OCI-LY1 (cell line): ENCODE measurements at regions not wholly inside any gene's neighbourhood (a gene's known extent, or its start where the extent isn't known, plus 50 kb on each side); places are given as distances from the start of the nearest gene placed in this dataset.

Source experiments
- H2AFZ ChIP-seq: fragments of 200-600 bp; sonication (generic), shearing (Covaris generic); 2 replicates; pipeline ENCODE4 v1.6.0; 2014; ENCODE audit warnings: antibody characterized with exemption, mild to moderate bottlenecking, low read length
- H3F3A ChIP-seq: fragments of 200-600 bp; sonication (generic), shearing (Covaris generic); 2 replicates; pipeline ENCODE4 v1.6.0; 2014; ENCODE audit warnings: mild to moderate bottlenecking, antibody characterized with exemption, low read length, moderate library complexity; ENCODE audit not compliant: insufficient read depth
- H3K27ac ChIP-seq: fragments of 200-600 bp; sonication (generic); 2 replicates; pipeline ENCODE4 v1.5.1; 2014; ENCODE audit warnings: low read length, mixed run types, mild to moderate bottlenecking, low read depth; ENCODE audit not compliant: poor library complexity, severe bottlenecking
- H3K27me3 ChIP-seq: fragments of 200-600 bp; sonication (generic); 2 replicates; pipeline ENCODE4 v1.6.0; 2014; ENCODE audit warnings: antibody characterized with exemption, mild to moderate bottlenecking, low read length, moderate library complexity; ENCODE audit not compliant: insufficient read depth
- H3K36me3 ChIP-seq: fragments of 200-600 bp; sonication (generic); 2 replicates; pipeline ENCODE4 v1.6.1; 2014; ENCODE audit warnings: mild to moderate bottlenecking, antibody characterized with exemption, low read length, moderate library complexity, mixed read lengths; ENCODE audit not compliant: insufficient read depth
- H3K4me1 ChIP-seq: fragments of 200-600 bp; sonication (generic); 2 replicates; pipeline ENCODE4 v1.5.1; 2014; ENCODE audit warnings: mild to moderate bottlenecking, low read length, moderate library complexity; ENCODE audit not compliant: insufficient read depth, severe bottlenecking
- H3K4me2 ChIP-seq: fragments of 200-600 bp; sonication (generic), shearing (Covaris generic); 2 replicates; pipeline ENCODE4 v1.6.1; 2014; ENCODE audit warnings: low read length
- H3K4me3 ChIP-seq: fragments of 200-600 bp; sonication (generic); 2 replicates; pipeline ENCODE4 v1.5.1; 2014; ENCODE audit warnings: low read length, low read depth, mild to moderate bottlenecking, mixed read lengths; ENCODE audit not compliant: poor library complexity, severe bottlenecking
- H3K79me2 ChIP-seq: fragments of 200-600 bp; shearing (Covaris generic); 2 replicates; pipeline ENCODE4 v1.6.1; 2016; ENCODE audit warnings: mixed run types, low read length, mixed read lengths; ENCODE audit not compliant: insufficient read depth
- H3K9ac ChIP-seq: fragments of 200-600 bp; sonication (generic), shearing (Covaris generic); 2 replicates; pipeline ENCODE4 v1.6.1; 2014; ENCODE audit warnings: mild to moderate bottlenecking, low read length, mixed read lengths
- H3K9me2 ChIP-seq: fragments of 200-600 bp; sonication (generic), shearing (Covaris generic); 2 replicates; pipeline ENCODE4 v1.6.1; 2014; ENCODE audit warnings: low read depth, mild to moderate bottlenecking, low read length, mixed read lengths
- H3K9me3 ChIP-seq: fragments of 200-600 bp; shearing (Covaris generic); 2 replicates; pipeline ENCODE4 v1.6.1; 2014; ENCODE audit warnings: low read length, mixed read lengths
- H4K20me1 ChIP-seq: fragments of 200-600 bp; sonication (generic), shearing (Covaris generic); 2 replicates; pipeline ENCODE4 v1.6.0; 2016; ENCODE audit warnings: mild to moderate bottlenecking, low read length; ENCODE audit not compliant: insufficient read depth
- EZH2 ChIP-seq: fragments of 200-600 bp; sonication (generic), shearing (Covaris generic); IDR thresholded peaks from 2 replicates; pipeline ENCODE4 v1.8.0; 2017; ENCODE audit warnings: borderline replicate concordance, mixed run types, mild to moderate bottlenecking, antibody characterized with exemption, low read length, moderate library complexity, mixed read lengths
- TF ChIP-seq, protein P1 (sequence below): fragments of 200-600 bp; sonication (generic), shearing (Covaris generic); IDR thresholded peaks from 2 replicates; pipeline ENCODE4 v1.5.1; 2017; ENCODE audit warnings: mild to moderate bottlenecking, antibody characterized with exemption, low read length, moderate library complexity, mixed read lengths

DNA sequence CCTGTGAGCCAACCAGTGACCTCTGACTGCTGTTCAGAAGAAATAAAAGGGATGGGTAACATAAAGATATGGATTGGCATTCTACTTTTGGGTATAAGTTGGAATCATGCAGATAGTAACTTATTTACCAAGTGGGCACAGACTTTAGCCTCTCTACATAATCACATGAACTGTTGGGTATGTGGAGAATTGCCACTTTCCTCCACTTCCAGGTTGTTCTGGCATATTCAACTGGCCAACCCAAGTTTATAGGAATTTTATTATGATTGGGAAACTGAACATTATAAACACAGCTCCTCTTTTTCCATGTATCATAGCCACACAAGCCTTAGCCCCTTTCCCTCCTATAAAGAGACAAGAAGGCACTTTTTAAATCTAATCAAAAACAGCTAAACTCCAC lies 179.3 kb downstream of the RNF152 start:
- Histone ChIP-seq H4K20me1 (no peaks in the 10 kb centered on the region), H3K27ac (no peak overlapping the region), H3F3A (no peaks in the 10 kb centered on the region), H3K9me3 (no peaks in the 10 kb centered on the region), H3K4me2 (no peak overlapping the region), H3K79me2 (no peaks in the 10 kb centered on the region), H3K36me3 (no peaks in the 10 kb centered on the region), H3K27me3 (no peaks in the 10 kb centered on the region), H2AFZ (no peak overlapping the region), H3K4me3 (no peak overlapping the region), H3K4me1 (no peaks in the 10 kb centered on the region), H3K9ac (no peak overlapping the region), H3K9me2 (no peaks in the 10 kb centered on the region)
- no peak for TF ChIP-seq EZH2
- TF ChIP-seq, protein P1, sequence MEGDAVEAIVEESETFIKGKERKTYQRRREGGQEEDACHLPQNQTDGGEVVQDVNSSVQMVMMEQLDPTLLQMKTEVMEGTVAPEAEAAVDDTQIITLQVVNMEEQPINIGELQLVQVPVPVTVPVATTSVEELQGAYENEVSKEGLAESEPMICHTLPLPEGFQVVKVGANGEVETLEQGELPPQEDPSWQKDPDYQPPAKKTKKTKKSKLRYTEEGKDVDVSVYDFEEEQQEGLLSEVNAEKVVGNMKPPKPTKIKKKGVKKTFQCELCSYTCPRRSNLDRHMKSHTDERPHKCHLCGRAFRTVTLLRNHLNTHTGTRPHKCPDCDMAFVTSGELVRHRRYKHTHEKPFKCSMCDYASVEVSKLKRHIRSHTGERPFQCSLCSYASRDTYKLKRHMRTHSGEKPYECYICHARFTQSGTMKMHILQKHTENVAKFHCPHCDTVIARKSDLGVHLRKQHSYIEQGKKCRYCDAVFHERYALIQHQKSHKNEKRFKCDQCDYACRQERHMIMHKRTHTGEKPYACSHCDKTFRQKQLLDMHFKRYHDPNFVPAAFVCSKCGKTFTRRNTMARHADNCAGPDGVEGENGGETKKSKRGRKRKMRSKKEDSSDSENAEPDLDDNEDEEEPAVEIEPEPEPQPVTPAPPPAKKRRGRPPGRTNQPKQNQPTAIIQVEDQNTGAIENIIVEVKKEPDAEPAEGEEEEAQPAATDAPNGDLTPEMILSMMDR, result no peak

DNA sequence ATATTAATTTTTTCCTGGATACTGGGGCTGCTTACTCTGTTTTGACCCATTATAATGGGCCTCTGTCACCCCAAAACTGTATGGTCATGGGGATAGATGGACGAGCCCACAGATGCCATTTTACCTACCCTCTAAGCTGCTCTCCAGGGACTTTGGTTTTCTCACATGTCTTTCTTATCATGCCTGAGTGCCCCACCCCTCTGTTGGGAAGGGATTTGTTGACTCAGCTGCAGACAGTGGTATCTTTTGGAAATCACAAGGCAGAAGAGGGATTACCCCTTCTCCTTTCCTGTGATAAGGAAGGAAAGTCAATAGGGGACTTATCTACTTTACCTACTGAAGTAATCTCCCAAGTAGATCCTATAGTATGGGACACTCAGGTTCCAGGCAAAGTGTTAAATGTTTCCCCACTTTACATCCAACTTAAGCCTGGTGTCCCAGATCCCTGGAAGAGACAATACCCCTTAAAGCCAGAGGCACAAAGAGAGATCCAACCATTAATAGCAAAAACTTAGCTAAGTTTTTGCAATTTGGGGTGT lies 182.7 kb downstream of the RNF152 start:
- Histone ChIP-seq H3K79me2 (no peaks in the 10 kb centered on the region), H3K4me2 (no peak overlapping the region), H3K9me3 (no peaks in the 10 kb centered on the region), H3K4me3 (no peak overlapping the region), H4K20me1 (no peaks in the 10 kb centered on the region), H3K27me3 (no peaks in the 10 kb centered on the region), H3F3A (no peaks in the 10 kb centered on the region), H2AFZ (no peak overlapping the region), H3K4me1 (no peaks in the 10 kb centered on the region), H3K27ac (no peak overlapping the region), H3K9ac (no peak overlapping the region), H3K9me2 (no peaks in the 10 kb centered on the region), H3K36me3 (no peaks in the 10 kb centered on the region)
- TF ChIP-seq, protein P1, result no peak
- no peak for TF ChIP-seq EZH2

DNA sequence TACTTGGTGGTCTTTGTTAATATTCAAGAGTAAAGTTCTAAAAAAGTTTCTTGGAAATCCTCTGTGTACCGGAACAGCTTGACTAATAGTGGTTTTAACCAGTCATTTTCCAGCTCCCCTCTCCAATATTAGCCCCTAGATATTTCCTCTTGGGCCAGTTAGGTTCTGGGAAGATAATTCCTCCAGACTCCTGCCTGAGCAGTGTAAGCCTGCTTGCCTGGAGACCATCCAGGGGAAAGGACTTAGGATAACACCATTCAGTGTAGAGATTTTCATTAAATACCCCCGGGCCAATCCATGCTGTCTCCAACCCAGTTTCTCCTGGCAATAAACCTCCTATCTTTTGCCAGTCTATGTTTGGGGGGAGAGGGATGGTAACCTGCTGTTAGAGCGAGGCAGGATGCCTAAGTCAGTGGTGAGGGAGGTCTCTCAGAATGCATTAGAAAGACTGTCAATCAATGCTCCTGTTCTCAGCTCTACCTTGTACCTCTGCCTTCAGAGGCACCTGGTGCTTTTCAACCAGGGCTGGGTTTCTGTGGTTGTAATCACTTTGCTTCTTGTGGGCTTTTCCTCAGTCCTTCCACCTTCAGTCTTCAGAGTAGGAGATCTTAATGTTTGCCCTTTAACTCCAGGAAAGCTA lies 186.4 kb downstream of the RNF152 start:
- Histone ChIP-seq H3F3A (no peaks in the 10 kb centered on the region), H3K9me2 (no peaks in the 10 kb centered on the region), H2AFZ (no peak overlapping the region), H3K4me3 (no peak overlapping the region), H3K27me3 (no peaks in the 10 kb centered on the region), H3K36me3 (no peaks in the 10 kb centered on the region), H3K79me2 (no peaks in the 10 kb centered on the region), H3K27ac (no peak overlapping the region), H3K9ac (no peak overlapping the region), H3K4me2 (no peak overlapping the region), H3K4me1 (no peaks in the 10 kb centered on the region), H3K9me3 (no peaks in the 10 kb centered on the region), H4K20me1 (no peaks in the 10 kb centered on the region)
- TF ChIP-seq, protein P1, result no peak
- no peak for TF ChIP-seq EZH2
